Transverse colon (tissue), 3 donors: ENCODE measurements at regions not wholly inside any gene's neighbourhood (a gene's known extent, or its start where the extent isn't known, plus 50 kb on each side); places are given as distances from the start of the nearest gene placed in this dataset.

ENCODE experiments used
- CTCF ChIP-seq, 5 experiments: fragments of 200-600 bp in 3 of 5; fragments of 450-650 bp in 2 of 5; sonication (generic) in 3 of 5; IDR thresholded peaks; 1 replicate in 2 of 5; 2 replicates in 3 of 5; pipeline ENCODE4 v1.5.1; 2016 to 2017; ENCODE audit warnings: antibody characterized with exemption in 5 of 5, inconsistent platforms in 3 of 5, mild to moderate bottlenecking in 2 of 5, moderate library complexity in 1 of 5
- EP300 ChIP-seq: sonication (generic); formaldehyde crosslinking; IDR thresholded peaks from one replicate; pipeline ENCODE4 v1.6.1; 2017; ENCODE audit warnings: antibody characterized with exemption, low read depth

GRCh38 chr5:7087719-7088297 lies 308.1 kb upstream of the ADCY2 start:
- TF ChIP-seq CTCF (IDR thresholded peaks at IDR 0.05) = peak in 2 of 5 experiments; percentile 6 to 7
- TF ChIP-seq EP300 = no peak
